ENCODE measurements at regions not wholly inside any gene's neighbourhood (a gene's known extent, or its start where the extent isn't known, plus 50 kb on each side); places are given as distances from the start of the nearest gene placed in this dataset.

GRCh38 chr5:2829239-2829638 lies 77.8 kb upstream of the IRX2 start:
- Mint-ChIP-seq H3K27ac (no peak overlapping the region), H3K36me3 (no peaks in the 10 kb centered on the region), H3K27me3 (ENCODE audit: low read depth in 3 of 3) (no peaks in the 10 kb centered on the region), H3K4me3 (no peak overlapping the region), H3K4me1 (no peaks in the 10 kb centered on the region), H3K9me3 (peaks cover 0 to 8% (median 4%) of the 10 kb centered on the region in 7 donors)
- H3K9ac ChIP-seq (ENCODE audit: insufficient read depth, low read length, poor library complexity, severe bottlenecking) = no peak overlapping the region
- no peaks in the 10 kb centered on the region for H3K36me3 ChIP-seq (replicated peaks in 1 of 2; ENCODE audit: control insufficient read depth in 1 of 2, insufficient read depth in 2 of 2, low read length in 2 of 2)
- H3K4me1 ChIP-seq (ENCODE audit: control insufficient read depth in 1 of 2, insufficient read depth in 2 of 2, low read length in 2 of 2) = no peaks in the 10 kb centered on the region
- no peaks in the 10 kb centered on the region for H3K79me2 ChIP-seq (ENCODE audit: insufficient read depth, low read length)
- no peak overlapping the region for H2AFZ ChIP-seq (ENCODE audit: insufficient read depth, low read depth, low read length, poor library complexity, severe bottlenecking)
- H3K9me3 ChIP-seq (replicated peaks in 1 of 2; ENCODE audit: control insufficient read depth in 1 of 2, insufficient read depth in 1 of 2, low read length in 2 of 2) = peaks cover 4 to 5% of the 10 kb centered on the region in 2 donors
- no peak for DNase-seq
- 43% methylated on average over 1 of the region's 4 CpGs for WGBS (ENCODE audit: insufficient coverage)
- intact Hi-C loops (cut with micrococcal nuclease) = no loop called here
- TF ChIP-seq CTCF (IDR thresholded peaks at IDR 0.05) = no peak
- no peaks in the 10 kb centered on the region for H3K27me3 ChIP-seq (ENCODE audit: control insufficient read depth in 2 of 2, insufficient read depth in 2 of 2, low read length in 2 of 2)
- H3K4me2 ChIP-seq (replicated peaks; ENCODE audit: extremely low read depth, low read length, poor library complexity, severe bottlenecking) = no peak overlapping the region
- no peak overlapping the region for H3K4me3 ChIP-seq (replicated peaks in 1 of 3; ENCODE audit: low read depth in 2 of 3, low read length in 3 of 3)
- H3K27ac ChIP-seq (ENCODE audit: low read depth in 1 of 2, low read length in 2 of 2) = no peak overlapping the region
- no peaks in the 10 kb centered on the region for H4K20me1 ChIP-seq (ENCODE audit: insufficient read depth, low read length)

GRCh38 chr5:2818936-2819335 lies 67.5 kb upstream of the IRX2 start:
- Histone ChIP-seq H3K4me2 (replicated peaks; ENCODE audit: extremely low read depth, low read length, poor library complexity, severe bottlenecking) (no peak overlapping the region), H3K27me3 (ENCODE audit: control insufficient read depth in 2 of 2, insufficient read depth in 2 of 2, low read length in 2 of 2) (no peaks in the 10 kb centered on the region), H4K20me1 (ENCODE audit: insufficient read depth, low read length) (no peaks in the 10 kb centered on the region), H3K27ac (ENCODE audit: low read depth in 1 of 2, low read length in 2 of 2) (no peak overlapping the region), H2AFZ (ENCODE audit: insufficient read depth, low read depth, low read length, poor library complexity, severe bottlenecking) (no peak overlapping the region), H3K9ac (ENCODE audit: insufficient read depth, low read length, poor library complexity, severe bottlenecking) (no peak overlapping the region), H3K79me2 (ENCODE audit: insufficient read depth, low read length) (no peaks in the 10 kb centered on the region), H3K4me1 (ENCODE audit: control insufficient read depth in 1 of 2, insufficient read depth in 2 of 2, low read length in 2 of 2) (no peaks in the 10 kb centered on the region), H3K4me3 (replicated peaks in 1 of 3; ENCODE audit: low read depth in 2 of 3, low read length in 3 of 3) (no peak overlapping the region), H3K9me3 (replicated peaks in 1 of 2; ENCODE audit: control insufficient read depth in 1 of 2, insufficient read depth in 1 of 2, low read length in 2 of 2) (peaks cover 5 to 16% of the 10 kb centered on the region in 2 donors), H3K36me3 (replicated peaks in 1 of 2; ENCODE audit: control insufficient read depth in 1 of 2, insufficient read depth in 2 of 2, low read length in 2 of 2) (no peaks in the 10 kb centered on the region)
- no peaks in the 10 kb centered on the region for H3K36me3 Mint-ChIP-seq
- intact Hi-C loops (cut with micrococcal nuclease) = no loop called here
- no peak overlapping the region for H3K27ac Mint-ChIP-seq
- no peak for DNase-seq
- 96% methylated on average over 5 of the region's 7 CpGs for WGBS (ENCODE audit: insufficient coverage)
- TF ChIP-seq CTCF (IDR thresholded peaks at IDR 0.05) = no peak
- no peaks in the 10 kb centered on the region for H3K27me3 Mint-ChIP-seq (ENCODE audit: low read depth in 3 of 3)
- no peaks in the 10 kb centered on the region for H3K4me1 Mint-ChIP-seq
- peaks cover 3 to 28% (median 10%) of the 10 kb centered on the region in 7 donors for H3K9me3 Mint-ChIP-seq
- no peak overlapping the region for H3K4me3 Mint-ChIP-seq
